ENCODE measurements at regions not wholly inside any gene's neighbourhood (a gene's known extent, or its start where the extent isn't known, plus 50 kb on each side); places are given as distances from the start of the nearest gene placed in this dataset.

DNA sequence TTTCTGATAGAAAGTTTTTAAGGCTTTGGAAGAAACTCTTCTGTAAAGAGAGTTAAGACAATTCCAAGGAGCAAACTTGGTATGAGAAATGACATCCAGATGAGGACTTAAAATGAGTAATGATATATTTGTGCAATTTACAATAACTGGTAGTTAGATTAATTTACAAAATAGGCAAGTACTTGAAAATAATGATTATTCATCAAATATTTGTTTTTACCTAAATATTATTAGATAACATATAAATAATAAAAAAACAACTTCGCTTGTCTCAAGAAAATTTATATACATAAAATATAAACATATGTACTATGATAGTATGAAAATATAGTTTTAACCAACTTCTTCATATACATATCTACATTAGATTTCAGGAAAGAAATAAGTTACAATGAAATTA is 478.5 kb downstream of the TRIB2 start:
- no peak for FAIRE-seq
- DNase-seq (ENCODE audit: low spot score): no peak
- in situ Hi-C loops (cut with HindIII; ENCODE audit: extremely low pct_ligation_motif_present, low pct_unique_long_range_greater_than_20kb) (loop anchor here (25.0 kb wide), 1 partner anchor 1742 kb away; no protein-coding TSS in a partner anchor), intact Hi-C loops (cut with micrococcal nuclease; ENCODE audit: unreplicated experiment) (no loop called here)
- Histone ChIP-seq H3K4me3 (replicated peaks in 1 of 3; ENCODE audit: insufficient read depth in 1 of 3, low read depth in 2 of 3, low read length in 3 of 3) (no peak overlapping the region), H3K4me2 (ENCODE audit: low read depth, low read length) (no peak overlapping the region), H3K79me2 (ENCODE audit: insufficient read depth, low read length) (no peaks in the 10 kb centered on the region), H3K27me3 (ENCODE audit: control insufficient read depth in 1 of 2, insufficient read depth in 2 of 2, low read length in 2 of 2) (no peaks in the 10 kb centered on the region), H4K20me1 (ENCODE audit: insufficient read depth, low read length) (no peaks in the 10 kb centered on the region), H3K36me3 (replicated peaks in 1 of 2; ENCODE audit: control insufficient read depth in 1 of 2, insufficient read depth in 2 of 2, low read length in 2 of 2) (no peaks in the 10 kb centered on the region), H3K9me3 (ENCODE audit: low read length) (peaks cover 17% of the 10 kb centered on the region; the same call in 1 of the 2 replicates), H3K27ac (ENCODE audit: extremely low read length, insufficient read depth, low read length) (no peak overlapping the region), H2AFZ (ENCODE audit: low read length) (no peak overlapping the region), H3K4me1 (ENCODE audit: insufficient read depth, low read length) (no peaks in the 10 kb centered on the region), H3K9ac (ENCODE audit: insufficient read depth, low read depth, low read length) (no peak overlapping the region)
- POLR2A ChIA-PET: no interaction called here
- CTCF ChIA-PET (ENCODE audit: low intra/inter-chr PET ratio, low total read pairs): no interaction called here
- WGBS (ENCODE audit: low lambda C conversion rate): 7% methylated on average over 1 of the region's 1 CpG
- no TSS peak for BruUV-seq (replicated peaks)
- TF ChIP-seq MIER3 (CRISPR knock-in tag; IDR thresholded peaks at IDR 0.05; ENCODE audit: borderline replicate concordance) (no peak), ZFY (CRISPR knock-in tag; IDR thresholded peaks at IDR 0.05) (no peak), THAP11 (CRISPR knock-in tag; IDR thresholded peaks at IDR 0.05) (no peak), MAFK (conservative IDR thresholded peaks at IDR 0.05 in 1 of 2, IDR thresholded peaks at IDR 0.05 in 1 of 2; ENCODE audit: low read length in 2 of 2) (peak in 1 of 2 experiments; percentile 61; a peak in 3 of 4 replicates), CREB1 (IDR thresholded peaks at IDR 0.05) (no peak), CREB1 (CRISPR knock-in tag; IDR thresholded peaks at IDR 0.05) (no peak), SRSF4 (IDR thresholded peaks at IDR 0.05; ENCODE audit: low read depth, low read length, poor library complexity, severe bottlenecking) (no peak)
- TF ChIP-seq, protein P1, sequence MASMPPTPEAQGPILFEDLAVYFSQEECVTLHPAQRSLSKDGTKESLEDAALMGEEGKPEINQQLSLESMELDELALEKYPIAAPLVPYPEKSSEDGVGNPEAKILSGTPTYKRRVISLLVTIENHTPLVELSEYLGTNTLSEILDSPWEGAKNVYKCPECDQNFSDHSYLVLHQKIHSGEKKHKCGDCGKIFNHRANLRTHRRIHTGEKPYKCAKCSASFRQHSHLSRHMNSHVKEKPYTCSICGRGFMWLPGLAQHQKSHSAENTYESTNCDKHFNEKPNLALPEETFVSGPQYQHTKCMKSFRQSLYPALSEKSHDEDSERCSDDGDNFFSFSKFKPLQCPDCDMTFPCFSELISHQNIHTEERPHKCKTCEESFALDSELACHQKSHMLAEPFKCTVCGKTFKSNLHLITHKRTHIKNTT (CRISPR knock-in tag; IDR thresholded peaks at IDR 0.05): no peak
- ATAC-seq: no peak

DNA sequence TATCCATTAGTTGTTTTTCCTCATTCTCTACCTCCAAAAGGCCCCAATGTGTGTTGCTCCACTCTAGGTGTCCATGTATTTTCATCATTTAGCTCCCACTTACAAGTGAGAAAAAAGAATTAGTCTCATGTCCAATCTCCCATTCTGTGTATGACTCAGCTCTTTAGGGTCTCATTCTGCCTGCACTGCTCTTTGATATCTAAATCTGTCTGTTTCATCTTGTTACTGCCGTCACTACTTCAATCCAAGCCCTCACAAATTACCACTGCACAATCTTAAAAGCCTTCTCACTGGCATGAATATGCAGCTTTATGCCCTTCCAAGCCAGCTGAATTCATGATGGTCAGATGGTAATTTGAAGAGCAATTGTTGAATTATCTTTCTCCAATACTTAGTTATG is 480.5 kb downstream of the TRIB2 start:
- ChIA-PET POLR2A (no interaction called here), CTCF (ENCODE audit: low intra/inter-chr PET ratio, low total read pairs) (no interaction called here)
- H3K36me3 ChIP-seq (replicated peaks in 1 of 2; ENCODE audit: control insufficient read depth in 1 of 2, insufficient read depth in 2 of 2, low read length in 2 of 2): no peaks in the 10 kb centered on the region
- H3K27me3 ChIP-seq (ENCODE audit: control insufficient read depth in 1 of 2, insufficient read depth in 2 of 2, low read length in 2 of 2): no peaks in the 10 kb centered on the region
- no TSS peak for BruUV-seq (replicated peaks)
- no peak overlapping the region for H3K27ac ChIP-seq (ENCODE audit: extremely low read length, insufficient read depth, low read length)
- FAIRE-seq: no peak
- no peak overlapping the region for H3K9ac ChIP-seq (ENCODE audit: insufficient read depth, low read depth, low read length)
- no peak for DNase-seq (ENCODE audit: low spot score)
- WGBS (ENCODE audit: low lambda C conversion rate): 0% methylated on average over 1 of the region's 1 CpG
- in situ Hi-C loops (cut with HindIII; ENCODE audit: extremely low pct_ligation_motif_present, low pct_unique_long_range_greater_than_20kb): loop anchor here (25.0 kb wide), 1 partner anchor 1740 kb away; no protein-coding TSS in a partner anchor
- ATAC-seq: no peak
- 0 out of 2 replicates have a peak, but pooled peaks have one; percentile 17 for TF ChIP-seq NFE2L2 (IDR thresholded peaks at IDR 0.05; ENCODE audit: low read length)
- TF ChIP-seq, protein P2, sequence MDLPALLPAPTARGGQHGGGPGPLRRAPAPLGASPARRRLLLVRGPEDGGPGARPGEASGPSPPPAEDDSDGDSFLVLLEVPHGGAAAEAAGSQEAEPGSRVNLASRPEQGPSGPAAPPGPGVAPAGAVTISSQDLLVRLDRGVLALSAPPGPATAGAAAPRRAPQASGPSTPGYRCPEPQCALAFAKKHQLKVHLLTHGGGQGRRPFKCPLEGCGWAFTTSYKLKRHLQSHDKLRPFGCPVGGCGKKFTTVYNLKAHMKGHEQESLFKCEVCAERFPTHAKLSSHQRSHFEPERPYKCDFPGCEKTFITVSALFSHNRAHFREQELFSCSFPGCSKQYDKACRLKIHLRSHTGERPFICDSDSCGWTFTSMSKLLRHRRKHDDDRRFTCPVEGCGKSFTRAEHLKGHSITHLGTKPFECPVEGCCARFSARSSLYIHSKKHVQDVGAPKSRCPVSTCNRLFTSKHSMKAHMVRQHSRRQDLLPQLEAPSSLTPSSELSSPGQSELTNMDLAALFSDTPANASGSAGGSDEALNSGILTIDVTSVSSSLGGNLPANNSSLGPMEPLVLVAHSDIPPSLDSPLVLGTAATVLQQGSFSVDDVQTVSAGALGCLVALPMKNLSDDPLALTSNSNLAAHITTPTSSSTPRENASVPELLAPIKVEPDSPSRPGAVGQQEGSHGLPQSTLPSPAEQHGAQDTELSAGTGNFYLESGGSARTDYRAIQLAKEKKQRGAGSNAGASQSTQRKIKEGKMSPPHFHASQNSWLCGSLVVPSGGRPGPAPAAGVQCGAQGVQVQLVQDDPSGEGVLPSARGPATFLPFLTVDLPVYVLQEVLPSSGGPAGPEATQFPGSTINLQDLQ (CRISPR knock-in tag; IDR thresholded peaks at IDR 0.05): no peak
- H3K4me2 ChIP-seq (ENCODE audit: low read depth, low read length): no peak overlapping the region
- H3K79me2 ChIP-seq (ENCODE audit: insufficient read depth, low read length): no peaks in the 10 kb centered on the region
- intact Hi-C loops (cut with micrococcal nuclease; ENCODE audit: unreplicated experiment): no loop called here
- no peaks in the 10 kb centered on the region for H4K20me1 ChIP-seq (ENCODE audit: insufficient read depth, low read length)
- H3K4me3 ChIP-seq (replicated peaks in 1 of 3; ENCODE audit: insufficient read depth in 1 of 3, low read depth in 2 of 3, low read length in 3 of 3): no peak overlapping the region
- no peaks in the 10 kb centered on the region for H3K4me1 ChIP-seq (ENCODE audit: insufficient read depth, low read length)
- no peak overlapping the region for H2AFZ ChIP-seq (ENCODE audit: low read length)
- peaks cover 22% of the 10 kb centered on the region; the same call in 1 of the 2 replicates for H3K9me3 ChIP-seq (ENCODE audit: low read length)

Data from HepG2 (cell line).